ENCODE measurements at regions not wholly inside any gene's neighbourhood (a gene's known extent, or its start where the extent isn't known, plus 50 kb on each side); places are given as distances from the start of the nearest gene placed in this dataset.
"Not testable (repeated sequence)": the region's sequence is repeated elsewhere in the genome, so short reads cannot be mapped to it uniquely, and the experiment has no call there.

DNA sequence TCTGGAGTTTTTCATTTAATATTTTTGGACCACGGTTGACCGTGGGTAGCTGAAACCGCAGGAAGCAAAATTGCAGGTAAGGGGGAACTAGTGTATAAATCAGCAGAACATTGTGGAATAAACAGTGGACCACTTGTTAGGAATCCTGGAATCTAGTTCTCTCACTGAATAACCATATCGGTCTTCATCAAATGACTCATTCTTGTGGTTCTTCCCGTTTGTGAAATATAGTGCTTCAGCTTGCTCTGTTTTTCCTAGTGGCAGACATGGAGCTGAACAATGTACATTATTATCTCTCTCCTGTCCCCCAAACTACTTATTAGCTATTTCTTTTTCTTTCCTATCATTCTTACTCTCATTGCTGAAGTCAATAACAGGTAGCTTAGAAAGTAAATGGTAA is 61.9 kb downstream of the HSPA13 start:
- intact Hi-C loops (cut with micrococcal nuclease): no loop called here

DNA sequence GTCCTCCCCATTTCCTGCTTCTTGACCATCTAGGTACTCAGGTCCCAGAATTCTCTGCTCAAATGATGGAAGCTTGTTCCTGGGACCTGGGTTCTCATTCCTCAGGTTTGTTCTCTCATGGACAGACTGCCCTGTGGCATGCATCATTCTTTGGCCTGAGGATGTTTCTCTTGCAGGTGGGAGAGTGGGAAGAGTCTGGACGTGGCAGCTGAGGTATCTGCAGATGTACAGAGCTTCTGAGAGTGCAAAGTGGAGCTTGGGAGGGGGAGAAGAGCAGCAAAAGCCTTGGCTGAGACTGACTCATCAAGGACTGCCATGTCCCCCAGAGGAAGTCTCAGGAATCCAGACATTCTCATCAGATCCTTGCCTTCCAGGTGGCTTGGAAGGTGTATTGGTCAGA is 63.1 kb downstream of the HSPA13 start:
- intact Hi-C loops (cut with micrococcal nuclease): no loop called here

DNA sequence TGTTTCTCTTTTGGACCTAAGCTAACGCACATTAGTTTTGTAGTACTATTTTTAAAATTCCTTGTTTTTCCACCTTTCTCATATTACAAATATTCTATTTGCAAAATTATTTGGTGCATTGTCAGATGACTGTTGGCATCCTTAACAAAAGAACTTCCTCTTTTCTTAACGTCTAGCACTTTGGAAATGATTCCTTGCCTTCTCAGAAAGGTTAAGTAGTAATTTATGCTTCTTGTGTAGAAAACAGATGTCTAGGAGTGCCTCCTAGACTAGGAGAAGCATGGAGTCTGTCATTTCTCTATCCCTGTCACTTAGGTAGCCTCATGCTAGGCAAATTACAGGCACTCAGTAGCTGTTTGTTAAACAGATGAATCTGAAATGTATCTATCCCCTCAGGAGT is 64.4 kb downstream of the HSPA13 start:
- intact Hi-C loops (cut with micrococcal nuclease): no loop called here

DNA sequence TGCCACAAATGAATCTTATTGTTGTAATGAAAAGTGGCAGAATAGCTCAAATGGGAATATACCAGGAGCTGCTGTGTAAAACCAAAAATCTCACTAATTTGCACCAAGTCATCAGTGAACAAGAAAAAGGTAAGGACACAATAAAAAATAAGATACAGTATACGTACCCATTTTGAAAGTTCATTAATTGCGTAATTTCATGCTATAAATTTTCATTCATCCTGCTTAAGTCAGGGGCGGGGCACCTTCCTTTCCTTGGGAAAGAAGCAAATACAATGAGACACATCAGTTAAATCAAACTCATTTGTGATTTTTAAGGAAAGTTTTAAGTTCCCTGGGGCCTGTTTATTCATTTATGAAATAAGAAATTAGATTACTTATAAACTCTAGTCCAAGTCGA is 65.4 kb downstream of the HSPA13 start:
- intact Hi-C loops (cut with micrococcal nuclease): no loop called here

DNA sequence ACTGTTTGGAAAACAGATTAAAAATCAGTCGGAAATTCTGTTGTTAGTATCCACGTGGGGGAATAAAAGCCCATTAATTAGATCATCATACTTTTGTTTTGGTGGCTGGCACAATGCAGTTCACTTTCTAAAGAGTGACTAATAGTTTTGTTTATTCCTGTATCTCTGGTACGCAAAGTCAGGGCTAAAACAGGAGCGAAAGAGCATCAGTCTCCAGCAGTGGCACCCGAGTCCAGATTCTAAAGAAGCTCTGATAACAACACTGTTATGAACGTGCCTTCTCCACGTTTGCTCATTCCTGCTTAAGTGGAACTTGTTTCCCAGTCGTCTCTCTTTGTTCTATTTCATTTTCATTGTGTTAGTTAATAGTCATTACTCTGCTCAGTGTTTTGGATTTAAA is 69.6 kb downstream of the HSPA13 start:
- intact Hi-C loops (cut with micrococcal nuclease): no loop called here

DNA sequence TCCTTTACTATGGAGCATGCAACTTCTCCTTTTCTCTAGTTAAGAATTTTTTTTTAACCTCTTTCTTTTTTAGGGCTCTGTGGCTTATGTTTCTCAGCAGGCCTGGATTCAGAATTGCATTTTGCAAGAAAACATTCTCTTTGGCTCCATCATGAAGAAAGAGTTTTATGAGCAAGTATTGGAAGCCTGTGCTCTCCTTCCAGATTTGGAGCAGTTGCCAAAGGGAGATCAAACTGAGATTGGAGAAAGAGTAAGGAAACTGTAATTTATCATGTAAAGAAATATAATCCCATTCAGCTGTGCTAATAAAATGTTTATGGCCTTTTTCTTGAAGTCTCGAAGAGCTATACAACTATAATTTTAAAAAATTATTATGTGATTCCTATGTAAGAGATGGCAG is 70.1 kb downstream of the HSPA13 start:
- intact Hi-C loops (cut with micrococcal nuclease): no loop called here

DNA sequence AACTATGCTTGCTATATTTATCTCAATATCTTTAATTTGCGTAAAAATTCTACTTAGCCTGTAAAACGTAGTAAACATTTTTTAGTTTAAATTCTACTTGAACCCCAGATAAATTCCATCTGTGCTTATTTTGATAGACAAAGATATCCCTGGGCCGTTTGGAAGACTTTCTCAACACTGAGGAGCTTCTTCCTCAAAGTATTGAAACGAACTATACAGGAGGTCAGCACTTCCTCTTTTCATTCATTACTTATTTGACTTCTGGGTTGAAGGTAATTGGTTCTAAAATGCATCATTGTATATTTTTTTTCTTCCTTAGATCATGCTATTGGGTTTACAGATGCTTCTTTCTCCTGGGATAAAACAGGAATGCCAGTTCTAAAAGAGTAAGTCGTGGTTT is 74.7 kb downstream of the HSPA13 start:
- intact Hi-C loops (cut with micrococcal nuclease): no loop called here

DNA sequence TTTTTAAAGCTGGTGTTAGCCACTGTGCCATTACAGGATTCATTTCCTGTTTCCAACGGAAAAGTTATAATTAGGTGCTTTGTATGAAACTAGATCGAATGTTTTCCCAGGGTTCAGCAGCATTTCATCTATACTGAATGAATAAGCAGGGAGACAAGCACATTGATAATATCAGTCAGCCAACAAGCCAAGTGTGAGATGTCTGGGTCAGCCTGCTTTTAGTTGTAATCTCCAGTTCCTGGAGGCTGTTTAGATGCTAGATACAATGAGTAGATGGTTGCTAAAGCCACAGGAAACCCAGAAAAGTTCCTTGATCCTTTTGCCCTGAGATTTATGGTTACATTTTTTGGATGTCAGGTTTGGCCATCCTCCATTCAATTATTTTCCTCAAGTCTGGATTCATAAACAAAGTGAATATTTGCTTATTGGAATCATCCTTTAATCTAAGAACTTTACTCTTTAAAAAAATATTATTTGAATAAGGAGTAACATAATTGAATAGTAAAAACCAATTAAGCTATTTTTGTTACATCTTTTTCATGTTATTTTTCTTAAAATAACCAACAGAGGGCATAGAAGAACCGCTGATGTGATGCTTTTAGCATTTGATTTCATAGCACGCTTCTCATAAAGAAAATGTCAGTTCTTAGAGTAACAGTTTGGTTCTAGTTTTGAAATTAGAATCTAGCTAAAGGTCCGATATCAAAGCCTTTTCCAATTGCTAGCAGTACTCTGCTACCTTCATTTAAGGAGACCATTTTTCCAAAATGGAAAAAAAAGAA is 76.6 kb downstream of the HSPA13 start:
- intact Hi-C loops (cut with micrococcal nuclease): no loop called here

DNA sequence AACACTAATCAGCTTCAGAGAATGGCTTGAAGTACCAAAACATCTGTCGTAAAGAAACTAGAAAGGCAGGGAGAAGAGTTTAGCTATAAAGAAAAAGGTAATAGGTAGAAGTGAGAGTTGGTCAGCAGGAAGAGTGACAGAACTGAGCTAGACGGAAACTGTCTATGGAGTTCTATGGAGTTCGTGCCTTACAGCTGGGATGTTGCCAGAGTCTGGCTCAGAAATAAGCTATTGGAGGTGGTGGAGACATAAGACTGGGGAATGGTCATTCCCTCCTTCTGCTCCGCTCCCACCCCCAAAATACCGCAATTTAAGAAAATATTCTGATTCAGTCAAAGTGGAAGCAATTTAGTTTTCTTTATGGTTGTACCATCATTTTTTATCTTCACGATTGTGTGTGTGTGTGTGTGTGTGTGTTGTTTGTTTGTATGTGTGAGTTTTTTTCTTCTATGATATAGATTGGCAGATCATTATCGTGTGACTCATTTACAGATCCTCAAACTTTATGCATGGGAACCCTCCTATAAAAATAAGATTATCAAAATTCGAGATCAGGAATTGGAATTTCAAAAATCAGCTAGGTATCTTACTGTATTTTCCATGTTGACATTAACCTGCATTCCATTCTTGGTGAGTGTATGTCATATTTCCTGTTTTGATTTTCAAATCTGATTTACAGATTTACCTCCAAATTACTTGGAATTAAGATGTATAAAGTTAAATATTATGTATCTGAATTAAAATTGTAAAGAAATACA is 79.0 kb downstream of the HSPA13 start:
- intact Hi-C loops (cut with micrococcal nuclease): no loop called here

DNA sequence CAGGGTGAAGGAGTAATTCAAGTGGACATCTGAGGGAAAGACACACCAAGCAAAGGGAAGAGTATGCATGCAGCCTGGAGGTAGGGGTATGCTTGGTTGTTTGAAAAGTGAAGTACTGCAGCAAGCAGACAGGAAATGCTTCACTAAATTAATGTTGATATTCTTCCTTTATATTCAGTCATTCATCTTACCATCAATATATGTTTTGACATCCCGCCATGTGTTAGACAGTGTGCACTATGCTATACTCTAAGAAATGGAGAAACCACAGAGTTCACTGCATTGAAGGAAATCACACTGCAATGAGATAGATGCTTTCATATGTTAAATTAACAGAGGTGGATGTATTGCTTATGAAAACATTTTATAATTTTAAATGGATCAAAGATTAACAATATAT is 82.9 kb downstream of the HSPA13 start:
- intact Hi-C loops (cut with micrococcal nuclease): no loop called here

DNA sequence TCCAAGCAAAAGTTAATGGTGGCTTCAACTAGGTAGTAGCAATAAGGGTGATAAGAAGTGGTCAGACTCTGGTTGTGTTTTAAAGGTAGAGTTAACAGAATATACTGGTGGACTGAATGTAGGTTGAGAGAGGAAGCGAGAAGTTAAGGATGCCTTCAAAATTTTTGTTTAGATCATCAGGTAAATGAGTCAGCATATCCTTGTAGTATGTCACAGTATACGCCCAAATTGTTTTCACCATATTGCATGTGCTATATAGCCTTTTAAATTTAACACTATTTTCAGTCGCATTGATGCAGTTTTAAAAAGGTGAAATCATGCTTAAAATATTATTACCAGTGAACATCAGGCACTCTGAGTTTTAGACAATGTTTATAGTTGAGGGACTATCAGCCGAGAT is 74.6 kb downstream of the RBM11 start:
- intact Hi-C loops (cut with micrococcal nuclease): loop anchor here (10.0 kb wide), 1 partner anchor 146 kb away; no protein-coding TSS in a partner anchor

DNA sequence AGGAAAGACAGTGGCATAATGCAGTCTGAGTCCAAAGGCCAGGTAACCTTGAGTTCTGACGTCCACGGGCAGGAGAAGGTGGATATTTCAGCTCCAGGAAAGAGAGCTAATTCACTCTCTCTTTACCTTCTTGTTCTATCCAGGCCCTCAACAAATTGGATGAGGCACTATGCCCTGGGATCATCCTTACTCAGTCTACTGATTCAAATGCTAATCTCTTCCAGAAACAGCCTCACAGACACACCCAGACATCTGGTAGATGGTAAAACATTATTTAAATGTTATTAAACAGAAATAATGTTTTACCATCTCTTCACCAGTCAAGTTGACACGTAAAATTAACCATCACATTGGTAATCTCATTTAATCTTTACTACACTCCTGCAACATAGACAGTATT is 73.0 kb downstream of the RBM11 start:
- intact Hi-C loops (cut with micrococcal nuclease): no loop called here

DNA sequence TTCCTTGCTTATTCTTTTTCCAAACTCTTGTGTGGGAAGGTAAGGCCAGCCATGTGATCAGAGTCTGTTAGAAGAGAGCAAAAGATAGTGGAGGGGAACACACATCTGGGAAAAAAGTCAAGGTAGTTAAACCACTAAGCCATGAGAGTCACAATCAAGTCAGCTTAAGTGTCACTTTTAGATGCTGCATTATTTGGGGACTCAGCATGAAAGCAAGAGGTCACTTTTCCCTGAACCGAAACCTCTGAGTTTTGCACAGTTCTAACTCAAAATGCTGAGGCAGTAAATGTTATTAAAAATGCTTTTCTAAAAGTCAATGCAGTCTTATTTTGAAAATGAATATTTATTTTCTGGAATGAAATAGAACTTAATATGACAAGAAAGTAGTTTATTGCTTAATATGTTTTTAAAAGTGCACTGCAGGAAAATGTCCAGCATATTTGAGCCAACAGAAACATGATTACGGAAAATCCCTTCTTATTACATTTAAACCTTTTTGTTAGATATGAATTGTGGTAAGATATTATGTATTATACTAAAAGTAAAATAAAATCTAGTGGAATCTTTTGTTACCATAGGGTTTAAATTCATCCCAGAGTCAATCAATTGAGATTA is 69.3 kb downstream of the RBM11 start:
- intact Hi-C loops (cut with micrococcal nuclease): no loop called here

DNA sequence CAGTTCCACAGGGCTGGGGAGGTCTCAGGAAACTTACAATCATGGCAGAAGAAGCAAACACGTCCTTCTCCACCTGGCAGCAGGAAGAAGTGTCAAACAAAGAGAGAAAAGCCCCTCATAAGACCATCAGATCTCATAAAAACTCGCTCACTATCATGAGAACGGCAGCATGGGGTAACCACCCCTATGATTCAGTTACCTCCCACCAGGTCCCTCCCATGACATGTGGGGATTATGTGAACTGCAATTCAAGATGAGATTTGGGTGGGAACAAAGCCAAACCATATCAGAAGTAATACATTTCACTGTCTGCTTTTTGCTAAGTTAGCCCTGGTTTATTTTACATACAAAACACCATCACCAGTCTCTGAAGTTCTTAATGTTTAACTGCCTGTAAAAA is 68.5 kb downstream of the RBM11 start:
- intact Hi-C loops (cut with micrococcal nuclease): no loop called here

DNA sequence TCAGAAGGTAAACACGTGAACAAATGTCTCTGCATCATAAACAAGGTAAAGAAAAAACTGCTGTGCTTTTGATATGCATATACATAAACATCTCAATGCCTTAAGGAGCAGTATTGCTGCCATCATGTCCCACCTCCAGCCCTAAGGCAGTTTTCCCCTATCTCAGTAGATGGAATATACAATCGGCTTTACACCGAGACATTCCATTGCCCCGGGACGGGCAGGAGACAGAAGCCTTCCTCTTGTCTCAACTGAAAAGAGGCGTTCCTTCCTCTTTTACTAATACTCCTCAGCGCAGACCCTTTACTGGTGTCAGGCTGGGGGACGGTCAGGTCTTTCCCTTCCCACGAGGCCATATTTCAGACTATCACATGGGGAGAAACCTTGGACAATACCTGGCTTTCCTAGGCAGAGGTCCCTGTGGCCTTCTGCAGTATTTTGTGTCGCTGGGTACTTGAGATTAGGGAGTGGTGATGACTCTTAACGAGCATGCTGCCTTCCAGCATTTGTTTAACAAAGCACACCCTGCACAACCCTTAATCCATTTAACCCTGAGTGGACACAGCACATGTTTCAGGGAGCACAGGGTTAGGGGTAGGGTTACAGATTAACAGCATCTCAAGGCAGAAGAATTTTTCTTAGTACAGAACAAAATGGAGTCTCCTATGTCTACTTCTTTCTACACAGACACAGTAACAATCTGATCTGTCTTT is 65.4 kb downstream of the RBM11 start:
- intact Hi-C loops (cut with micrococcal nuclease): not testable (repeated sequence)
